ENCODE measurements at regions not wholly inside any gene's neighbourhood (a gene's known extent, or its start where the extent isn't known, plus 50 kb on each side); places are given as distances from the start of the nearest gene placed in this dataset.

DNA sequence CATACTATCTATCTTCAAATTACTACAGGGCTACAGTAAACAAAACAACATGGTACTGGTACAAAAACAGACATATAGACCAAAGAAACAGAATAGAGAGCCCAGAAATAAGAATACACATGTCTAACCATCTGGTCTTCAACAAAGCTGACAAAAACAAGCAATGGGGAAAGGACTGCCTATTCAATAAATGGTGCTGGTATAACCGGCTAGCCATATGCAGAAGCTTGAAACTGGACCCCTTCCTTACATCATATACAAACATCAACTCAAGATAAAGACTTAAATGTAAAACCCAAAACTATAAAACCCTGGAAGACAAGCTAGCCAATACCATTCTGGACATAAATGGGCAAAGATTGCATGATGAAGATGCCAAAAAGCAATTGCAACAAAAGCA lies 1143.7 kb downstream of the DNAJB9 start:
- TF ChIP-seq EZH2 (IDR thresholded peaks at IDR 0.05; ENCODE audit: insufficient read depth, poor library complexity, severe bottlenecking) (no peak), EZH2phosphoT487 (IDR thresholded peaks at IDR 0.05; ENCODE audit: insufficient read depth, low read depth) (no peak)
